GF-D8 (cell line): ENCODE measurements at regions not wholly inside any gene's neighbourhood (a gene's known extent, or its start where the extent isn't known, plus 50 kb on each side); places are given as distances from the start of the nearest gene placed in this dataset.
"Not testable (repeated sequence)": the region's sequence is repeated elsewhere in the genome, so short reads cannot be mapped to it uniquely, and the experiment has no call there.

ENCODE experiments used
- DNase-seq: peaks from one replicate; lab custom pipeline; 2025; lab: John Stamatoyannopoulos, UW

- no peak for DNase-seq
Observed at GRCh38 chr6:40152196-40152595, 217.9 kb upstream of the MOCS1 start.

GRCh38 chr6:40148882-40149573 lies 214.8 kb upstream of the MOCS1 start:
- no peak for DNase-seq

GRCh38 chr6:40146902-40147301 lies 212.6 kb upstream of the MOCS1 start:
- DNase-seq, result no peak

GRCh38 chr6:40139447-40139846 lies 205.2 kb upstream of the MOCS1 start:
- DNase-seq, result no peak

- DNase-seq, result no peak
Observed at GRCh38 chr6:40138273-40138720, 204.0 kb upstream of the MOCS1 start.

- no peak for DNase-seq
Observed at GRCh38 chr6:40135491-40136072, 201.3 kb upstream of the MOCS1 start.

- not testable (repeated sequence) for DNase-seq
Observed at GRCh38 chr6:40133981-40134380, 199.7 kb upstream of the MOCS1 start.

GRCh38 chr6:40131675-40132074 lies 197.4 kb upstream of the MOCS1 start:
- no peak for DNase-seq

- no peak for DNase-seq
Observed at GRCh38 chr6:40128127-40128526, 193.9 kb upstream of the MOCS1 start.

GRCh38 chr6:40125680-40126394 lies 191.6 kb upstream of the MOCS1 start:
- no peak for DNase-seq

- no peak for DNase-seq
Observed at GRCh38 chr6:40124924-40125323, 190.7 kb upstream of the MOCS1 start.

GRCh38 chr6:40116832-40117231 lies 182.6 kb upstream of the MOCS1 start:
- DNase-seq, result no peak

- no peak for DNase-seq
Observed at GRCh38 chr6:40112350-40112749, 178.1 kb upstream of the MOCS1 start.

- DNase-seq, result no peak
Observed at GRCh38 chr6:40108736-40109135, 174.5 kb upstream of the MOCS1 start.

- no peak for DNase-seq
Observed at GRCh38 chr6:40106840-40107239, 172.6 kb upstream of the MOCS1 start.

- DNase-seq, result no peak
Observed at GRCh38 chr6:40098774-40099173, 164.5 kb upstream of the MOCS1 start.

- DNase-seq, result no peak
Observed at GRCh38 chr6:40097590-40097989, 163.3 kb upstream of the MOCS1 start.

- no peak for DNase-seq
Observed at GRCh38 chr6:40083141-40083920, 149.1 kb upstream of the MOCS1 start.

- no peak for DNase-seq
Observed at GRCh38 chr6:40082278-40083043, 148.2 kb upstream of the MOCS1 start.

- no peak for DNase-seq
Observed at GRCh38 chr6:40077736-40078135, 143.5 kb upstream of the MOCS1 start.

- DNase-seq, result no peak
Observed at GRCh38 chr6:40077315-40077714, 143.1 kb upstream of the MOCS1 start.
